ENCODE measurements at regions not wholly inside any gene's neighbourhood (a gene's known extent, or its start where the extent isn't known, plus 50 kb on each side); places are given as distances from the start of the nearest gene placed in this dataset.

DNA sequence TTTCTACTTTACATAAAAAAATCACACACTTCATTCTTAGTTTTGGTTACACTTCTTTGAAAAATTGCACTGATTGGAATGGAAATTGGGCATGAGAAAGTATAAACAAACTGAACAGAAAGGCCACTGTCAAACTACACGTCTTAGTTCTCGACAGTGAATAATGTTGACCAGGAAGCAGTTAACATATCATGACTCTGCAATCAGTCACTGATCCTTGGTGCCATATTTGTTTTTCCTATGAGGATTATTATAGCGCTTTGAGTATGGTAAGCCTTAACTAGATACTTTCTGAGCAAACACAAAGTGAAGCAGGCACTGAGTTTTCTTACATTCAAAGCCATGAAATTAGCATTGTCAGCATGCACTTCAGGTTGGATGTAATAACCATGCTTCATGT lies 495.1 kb upstream of the ANKRD30A start:
- H3K27ac ChIP-seq = no peak overlapping the region
- H3K27me3 ChIP-seq = no peaks in the 10 kb centered on the region
- 60 to 65% methylated on average over 3 of the region's 3 CpGs for WGBS, 2 donors
- DNase-seq (ENCODE audit: low spot score in 2 of 2) = no peak
- TF ChIP-seq POLR2A (IDR thresholded peaks at IDR 0.05) = no peak
- TF ChIP-seq, protein P1, sequence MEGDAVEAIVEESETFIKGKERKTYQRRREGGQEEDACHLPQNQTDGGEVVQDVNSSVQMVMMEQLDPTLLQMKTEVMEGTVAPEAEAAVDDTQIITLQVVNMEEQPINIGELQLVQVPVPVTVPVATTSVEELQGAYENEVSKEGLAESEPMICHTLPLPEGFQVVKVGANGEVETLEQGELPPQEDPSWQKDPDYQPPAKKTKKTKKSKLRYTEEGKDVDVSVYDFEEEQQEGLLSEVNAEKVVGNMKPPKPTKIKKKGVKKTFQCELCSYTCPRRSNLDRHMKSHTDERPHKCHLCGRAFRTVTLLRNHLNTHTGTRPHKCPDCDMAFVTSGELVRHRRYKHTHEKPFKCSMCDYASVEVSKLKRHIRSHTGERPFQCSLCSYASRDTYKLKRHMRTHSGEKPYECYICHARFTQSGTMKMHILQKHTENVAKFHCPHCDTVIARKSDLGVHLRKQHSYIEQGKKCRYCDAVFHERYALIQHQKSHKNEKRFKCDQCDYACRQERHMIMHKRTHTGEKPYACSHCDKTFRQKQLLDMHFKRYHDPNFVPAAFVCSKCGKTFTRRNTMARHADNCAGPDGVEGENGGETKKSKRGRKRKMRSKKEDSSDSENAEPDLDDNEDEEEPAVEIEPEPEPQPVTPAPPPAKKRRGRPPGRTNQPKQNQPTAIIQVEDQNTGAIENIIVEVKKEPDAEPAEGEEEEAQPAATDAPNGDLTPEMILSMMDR (IDR thresholded peaks at IDR 0.05) = no peak
- no peak for TF ChIP-seq EP300 (IDR thresholded peaks at IDR 0.05)
- H3K4me3 ChIP-seq = no peak overlapping the region
- H3K9me3 ChIP-seq = peaks cover 0 to 5% (median 0%) of the 10 kb centered on the region in 4 donors
- H3K4me1 ChIP-seq = no peaks in the 10 kb centered on the region
- H3K36me3 ChIP-seq = no peaks in the 10 kb centered on the region

DNA sequence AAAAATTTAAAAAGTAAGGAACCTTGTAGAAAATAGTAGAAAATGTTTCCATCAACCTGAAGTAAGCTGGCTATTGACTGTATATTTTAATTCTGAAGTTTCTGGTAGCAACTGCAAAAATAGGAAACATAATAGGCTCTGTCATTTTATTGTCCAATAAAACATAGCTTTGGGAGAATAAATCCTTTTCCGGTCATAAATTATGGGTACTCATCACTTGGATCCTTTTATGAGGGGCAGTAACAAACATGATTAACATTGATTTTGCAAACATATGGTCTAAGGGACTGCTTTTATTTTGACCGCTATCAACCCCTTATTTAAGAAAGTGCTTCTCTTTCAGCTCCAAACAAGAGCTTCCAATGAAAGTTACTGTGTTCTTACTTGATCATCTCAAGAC lies 495.9 kb upstream of the ANKRD30A start:
- Histone ChIP-seq H3K9me3 (peaks cover 0 to 5% (median 0%) of the 10 kb centered on the region in 4 donors), H3K27ac (no peak overlapping the region), H3K27me3 (no peaks in the 10 kb centered on the region), H3K4me3 (no peak overlapping the region), H3K36me3 (no peaks in the 10 kb centered on the region), H3K4me1 (no peaks in the 10 kb centered on the region)
- no peak for TF ChIP-seq POLR2A (IDR thresholded peaks at IDR 0.05)
- TF ChIP-seq EP300 (IDR thresholded peaks at IDR 0.05) = no peak
- TF ChIP-seq, protein P1 (IDR thresholded peaks at IDR 0.05) = no peak
- no peak for DNase-seq (ENCODE audit: low spot score in 2 of 2)
- WGBS, 2 donors = 84 to 93% methylated on average over 2 of the region's 2 CpGs

DNA sequence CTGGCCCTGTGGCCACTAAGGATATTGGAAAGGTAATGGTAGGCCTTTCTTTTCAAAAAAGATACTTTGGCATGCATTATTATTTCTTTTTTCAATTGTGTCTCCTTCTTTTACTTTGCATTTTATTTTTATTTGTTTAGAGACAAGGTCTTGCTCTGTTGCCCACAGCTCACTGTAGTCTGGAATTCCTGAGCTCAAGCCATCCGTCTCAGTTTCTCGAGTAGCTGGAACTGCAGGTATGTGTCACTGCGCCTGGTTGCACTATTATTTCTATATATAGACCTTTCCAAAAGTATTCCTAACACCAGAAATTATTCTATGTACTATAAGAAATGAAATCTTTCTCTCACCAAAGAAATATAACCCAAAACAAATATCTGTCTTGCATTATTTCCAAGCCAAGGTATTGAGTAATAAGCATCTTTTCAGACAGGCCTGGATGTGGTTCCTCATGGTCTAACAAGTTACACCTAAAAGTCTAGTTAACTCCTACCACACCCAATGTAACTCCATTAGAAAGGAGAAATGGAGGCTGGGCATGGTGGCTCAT lies 500.8 kb upstream of the ANKRD30A start:
- Histone ChIP-seq H3K9me3 (peaks cover 0 to 6% (median 0%) of the 10 kb centered on the region in 4 donors), H3K27ac (no peak overlapping the region), H3K36me3 (no peaks in the 10 kb centered on the region), H3K4me3 (no peak overlapping the region), H3K27me3 (no peaks in the 10 kb centered on the region), H3K4me1 (no peaks in the 10 kb centered on the region)
- WGBS, 2 donors = 91 to 95% methylated on average over 3 of the region's 3 CpGs
- DNase-seq (ENCODE audit: low spot score in 2 of 2) = no peak
- no peak for TF ChIP-seq POLR2A (IDR thresholded peaks at IDR 0.05)
- TF ChIP-seq, protein P1 (IDR thresholded peaks at IDR 0.05) = no peak
- no peak for TF ChIP-seq EP300 (IDR thresholded peaks at IDR 0.05)

DNA sequence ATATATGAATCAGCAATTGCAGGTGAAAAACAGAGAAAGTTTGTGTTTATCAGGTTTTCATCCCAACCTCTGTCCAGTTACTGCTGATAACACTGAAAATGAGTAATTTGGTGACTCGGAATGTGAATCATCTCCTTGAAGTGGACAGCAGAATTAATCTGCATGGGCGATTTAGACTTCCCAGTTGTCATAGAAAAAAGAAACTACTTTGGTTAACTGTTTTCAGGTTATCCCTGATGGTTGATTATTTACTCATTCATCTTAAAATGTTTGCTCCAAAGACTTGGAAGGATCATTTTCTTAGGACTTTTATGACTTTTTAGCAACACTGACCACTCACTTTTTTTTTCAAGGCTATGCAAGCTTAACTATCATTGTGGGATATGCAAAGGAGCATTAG lies 504.1 kb upstream of the ANKRD30A start:
- no peak for DNase-seq (ENCODE audit: low spot score in 2 of 2)
- 83 to 89% methylated on average over 2 of the region's 2 CpGs for WGBS, 2 donors
- no peaks in the 10 kb centered on the region for H3K27me3 ChIP-seq
- TF ChIP-seq, protein P1 (IDR thresholded peaks at IDR 0.05) = no peak
- TF ChIP-seq POLR2A (IDR thresholded peaks at IDR 0.05) (no peak), EP300 (IDR thresholded peaks at IDR 0.05) (no peak)
- peaks cover 0 to 10% (median 0%) of the 10 kb centered on the region in 4 donors for H3K4me1 ChIP-seq
- H3K4me3 ChIP-seq = no peak overlapping the region
- H3K9me3 ChIP-seq = peaks cover 0 to 6% (median 0%) of the 10 kb centered on the region in 4 donors
- no peak overlapping the region for H3K27ac ChIP-seq
- no peaks in the 10 kb centered on the region for H3K36me3 ChIP-seq

DNA sequence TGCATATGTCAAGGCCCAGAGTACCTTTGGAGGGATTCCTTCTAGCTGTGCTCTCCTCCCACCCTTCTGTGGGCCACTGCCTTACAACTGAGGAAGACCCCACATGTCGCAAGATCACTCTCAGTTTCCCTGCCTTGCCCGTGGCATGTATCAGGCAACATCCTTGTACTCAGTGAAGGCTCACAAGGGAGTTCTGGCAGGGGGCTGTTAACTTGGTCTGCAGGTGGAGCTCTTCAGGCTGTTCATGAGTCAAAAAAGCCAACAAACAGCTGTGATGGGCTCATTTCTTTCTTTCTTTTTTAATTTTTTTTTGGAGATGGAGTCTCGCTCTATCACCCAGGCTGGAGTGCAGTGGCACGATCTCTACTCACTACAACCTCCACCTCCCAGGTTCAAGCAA lies 513.0 kb upstream of the ANKRD30A start:
- TF ChIP-seq, protein P1 (IDR thresholded peaks at IDR 0.05) = no peak
- TF ChIP-seq POLR2A (IDR thresholded peaks at IDR 0.05) = no peak
- Histone ChIP-seq H3K4me3 (no peak overlapping the region), H3K9me3 (no peaks in the 10 kb centered on the region), H3K36me3 (no peaks in the 10 kb centered on the region), H3K4me1 (peaks cover 0 to 24% (median 0%) of the 10 kb centered on the region in 4 donors), H3K27ac (no peak overlapping the region), H3K27me3 (no peaks in the 10 kb centered on the region)
- 91 to 94% methylated on average over 4 of the region's 4 CpGs for WGBS, 2 donors
- no peak for DNase-seq (ENCODE audit: low spot score in 2 of 2)
